ENCODE measurements at regions not wholly inside any gene's neighbourhood (a gene's known extent, or its start where the extent isn't known, plus 50 kb on each side); places are given as distances from the start of the nearest gene placed in this dataset.

DNA sequence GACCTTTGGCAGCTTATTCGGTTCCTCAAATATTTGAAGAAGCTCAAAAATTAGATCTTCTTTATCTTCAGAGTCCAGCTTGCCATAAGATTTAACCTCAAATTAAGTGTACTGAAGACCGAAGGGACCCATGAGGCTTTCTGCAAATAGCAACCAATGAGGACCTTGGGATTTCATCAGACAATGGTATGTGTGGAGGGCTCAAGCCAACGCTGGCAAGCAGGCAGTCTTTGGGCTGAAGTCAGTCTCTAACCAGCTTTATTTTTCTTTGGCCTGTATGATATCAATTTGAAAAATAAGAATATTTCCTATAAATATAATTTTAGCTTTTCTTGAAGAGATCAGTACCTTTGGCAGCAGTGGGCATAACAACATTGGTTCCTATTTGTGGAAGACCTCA, 692.7 kb downstream of the MCTP2 start:
- in situ Hi-C loops (cut with HindIII; ENCODE audit: low pct_unique_long_range_greater_than_20kb, low sequenced_read_pairs): no loop called here
- no peak for DNase-seq (ENCODE audit: low read depth)

DNA sequence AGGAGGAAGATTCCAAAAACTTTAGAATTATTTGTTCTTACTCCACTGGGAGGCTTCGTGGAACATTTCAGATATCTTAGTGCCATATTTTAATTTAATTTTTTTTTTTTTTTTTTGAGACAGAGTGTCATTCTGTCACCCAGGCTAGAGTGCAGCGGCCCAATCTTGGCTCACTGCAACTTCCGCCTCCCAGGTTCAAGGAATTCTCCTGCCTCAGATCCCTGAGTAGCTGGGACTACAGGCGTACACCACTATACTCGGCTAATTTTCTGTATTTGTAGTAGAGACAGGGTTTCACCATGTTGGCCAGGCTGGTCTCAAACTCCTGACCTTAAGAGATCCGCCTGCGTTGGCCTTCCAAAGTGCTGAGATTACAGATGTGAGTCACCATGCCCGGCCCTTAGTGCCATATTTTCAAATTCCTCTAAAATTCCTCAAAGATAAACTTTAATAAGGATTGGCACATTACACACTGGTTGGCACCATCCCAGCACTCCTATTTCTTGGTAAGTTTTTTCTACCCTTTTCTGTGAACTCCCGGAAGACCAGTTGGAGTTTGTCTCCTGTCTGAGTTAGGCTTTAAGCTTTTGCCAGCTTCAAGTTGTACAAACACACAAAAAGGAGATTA, 693.7 kb downstream of the MCTP2 start:
- DNase-seq (ENCODE audit: low read depth): no peak
- in situ Hi-C loops (cut with HindIII; ENCODE audit: low pct_unique_long_range_greater_than_20kb, low sequenced_read_pairs): no loop called here

DNA sequence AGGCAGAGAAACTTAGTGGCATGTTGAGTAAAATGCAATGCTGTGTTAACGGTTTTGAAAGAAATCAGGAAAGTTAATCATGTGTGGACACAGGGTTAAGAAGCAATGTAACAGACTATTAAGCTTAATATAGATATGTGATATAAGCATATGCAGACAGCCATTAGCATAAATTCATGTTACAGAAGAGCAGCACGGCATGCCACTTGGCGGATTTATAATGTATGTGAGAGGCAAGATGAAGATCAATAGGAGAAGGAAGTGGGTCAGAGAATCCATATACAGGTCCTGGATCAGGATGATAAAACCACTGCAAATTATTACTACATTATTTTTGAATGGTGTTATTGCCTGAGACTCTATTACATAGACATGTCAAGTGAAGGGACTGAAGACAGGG, 694.3 kb downstream of the MCTP2 start:
- in situ Hi-C loops (cut with HindIII; ENCODE audit: low pct_unique_long_range_greater_than_20kb, low sequenced_read_pairs): no loop called here

DNA sequence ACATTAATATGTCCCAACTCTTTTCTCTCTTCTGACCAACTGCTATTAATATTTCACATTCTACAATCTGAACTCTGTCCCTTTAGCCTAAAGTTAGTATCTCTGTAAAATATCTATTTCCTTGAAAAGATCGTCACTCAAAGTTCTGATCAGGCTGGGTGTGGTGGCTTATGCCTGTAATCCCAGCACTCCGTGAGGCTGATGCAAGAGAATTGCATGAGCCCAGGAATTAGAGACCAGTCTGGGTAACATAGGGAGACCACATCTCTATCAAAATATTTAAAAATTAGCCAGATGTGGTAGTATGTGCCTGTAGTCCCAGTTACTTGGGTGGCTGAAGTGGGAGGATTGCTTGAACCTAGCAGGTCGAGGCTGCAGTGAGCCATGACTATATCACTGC, 695.6 kb downstream of the MCTP2 start:
- in situ Hi-C loops (cut with HindIII; ENCODE audit: low pct_unique_long_range_greater_than_20kb, low sequenced_read_pairs): no loop called here

More for the DNA sequence above, 694.3 kb downstream of the MCTP2 start:
- no peak for DNase-seq (ENCODE audit: low read depth)

DNA sequence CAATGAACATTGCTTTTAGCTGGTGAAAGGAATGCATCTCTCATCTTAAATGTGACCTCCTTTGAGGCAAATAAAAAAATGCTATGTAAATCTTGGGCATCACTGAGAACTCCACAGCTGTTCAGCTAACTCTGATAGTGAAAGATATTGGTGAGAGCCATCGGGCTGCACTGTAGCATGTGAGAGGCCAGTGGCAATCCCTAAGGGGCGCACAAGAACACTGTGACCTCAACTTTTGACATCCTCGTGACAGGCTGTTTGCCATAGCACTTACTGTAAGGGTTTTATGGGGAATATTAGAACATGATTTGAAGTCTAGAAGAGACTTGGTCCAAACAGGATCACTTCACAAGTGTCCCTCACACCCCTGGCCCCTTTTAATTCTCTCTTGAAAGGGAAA, 697.9 kb downstream of the MCTP2 start:
- in situ Hi-C loops (cut with HindIII; ENCODE audit: low pct_unique_long_range_greater_than_20kb, low sequenced_read_pairs): no loop called here
- DNase-seq (ENCODE audit: low read depth): no peak

More for the DNA sequence above, 695.6 kb downstream of the MCTP2 start:
- no peak for DNase-seq (ENCODE audit: low read depth)

DNA sequence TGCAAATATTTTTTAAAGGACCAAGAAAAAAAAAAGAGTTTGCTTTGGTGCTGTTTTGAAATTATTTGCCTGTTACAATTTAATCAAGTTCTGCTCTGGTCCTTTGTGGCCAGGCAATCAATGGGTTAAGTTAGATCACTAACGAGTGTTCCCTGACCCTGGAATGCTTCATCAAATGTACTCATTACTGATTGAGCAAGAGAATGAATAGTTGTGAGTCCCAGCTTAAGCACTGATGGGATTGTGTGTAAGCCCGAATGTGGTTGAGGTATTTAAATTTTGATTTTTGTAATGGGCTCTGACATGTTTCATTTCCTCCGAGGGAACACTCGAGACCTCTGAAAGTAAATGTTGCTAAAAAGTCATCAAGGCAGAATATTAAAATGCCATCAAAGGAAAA, 699.1 kb downstream of the MCTP2 start:
- DNase-seq (ENCODE audit: low read depth): no peak
- in situ Hi-C loops (cut with HindIII; ENCODE audit: low pct_unique_long_range_greater_than_20kb, low sequenced_read_pairs): no loop called here

DNA sequence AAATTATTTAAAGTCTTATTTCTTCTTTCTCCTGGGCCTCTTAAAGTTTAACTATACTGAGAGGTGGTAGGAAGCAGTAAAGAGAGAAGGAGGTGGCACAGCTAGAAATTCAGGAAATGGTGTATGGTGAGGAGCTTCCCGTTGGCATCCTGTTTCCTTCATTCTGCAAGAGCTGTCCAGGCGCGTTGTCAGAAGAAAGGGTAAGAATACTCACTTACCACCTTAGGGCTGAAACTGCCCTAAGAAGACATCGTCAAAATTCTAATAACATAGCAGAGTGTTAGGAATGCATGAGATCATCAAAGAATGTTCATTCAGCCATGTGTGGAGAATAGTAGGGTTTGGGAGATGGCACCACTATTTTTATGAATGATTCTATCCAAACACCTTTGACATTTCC, 699.6 kb downstream of the MCTP2 start:
- no peak for DNase-seq (ENCODE audit: low read depth)
- in situ Hi-C loops (cut with HindIII; ENCODE audit: low pct_unique_long_range_greater_than_20kb, low sequenced_read_pairs): no loop called here

DNA sequence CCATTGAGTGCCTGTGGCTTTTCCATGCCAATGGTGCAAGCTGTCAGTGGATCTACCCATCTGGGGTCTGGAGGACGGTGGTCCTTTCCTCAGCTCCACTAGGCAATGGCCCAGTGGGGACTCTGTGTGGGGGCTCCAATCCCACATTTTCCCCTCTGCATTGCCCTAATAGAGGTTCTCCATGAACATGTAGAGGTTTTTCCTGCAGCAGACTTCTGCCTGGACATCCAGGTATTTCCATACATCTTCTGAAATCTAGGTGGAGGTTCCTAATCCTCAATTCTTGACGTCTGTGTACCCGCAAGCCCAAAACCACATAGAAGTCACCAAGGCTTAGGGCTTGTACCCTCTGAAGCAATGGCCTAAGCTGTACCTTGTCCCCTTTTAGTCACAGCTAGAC, 703.1 kb downstream of the MCTP2 start:
- in situ Hi-C loops (cut with HindIII; ENCODE audit: low pct_unique_long_range_greater_than_20kb, low sequenced_read_pairs): no loop called here
- DNase-seq (ENCODE audit: low read depth): no peak

DNA sequence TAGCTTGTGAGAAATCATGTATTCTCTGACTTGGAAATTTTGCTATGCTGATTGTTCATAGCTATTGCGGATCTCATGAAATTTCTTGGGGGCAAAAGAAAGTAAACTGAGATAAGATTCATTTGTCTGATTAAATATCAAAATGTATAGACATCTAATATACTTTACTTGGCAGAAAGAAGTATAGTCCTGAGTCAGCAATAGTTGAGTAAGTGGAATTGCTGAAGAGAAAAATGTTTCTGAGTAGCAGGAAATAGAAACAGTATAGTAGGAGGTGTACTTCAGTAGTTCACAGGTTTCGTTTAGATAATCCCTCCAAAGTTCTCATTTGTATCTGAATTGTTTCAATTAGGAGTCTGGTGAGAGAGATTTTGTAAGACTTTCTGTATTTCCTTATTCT, 705.9 kb downstream of the MCTP2 start:
- in situ Hi-C loops (cut with HindIII; ENCODE audit: low pct_unique_long_range_greater_than_20kb, low sequenced_read_pairs): no loop called here
- no peak for DNase-seq (ENCODE audit: low read depth)

DNA sequence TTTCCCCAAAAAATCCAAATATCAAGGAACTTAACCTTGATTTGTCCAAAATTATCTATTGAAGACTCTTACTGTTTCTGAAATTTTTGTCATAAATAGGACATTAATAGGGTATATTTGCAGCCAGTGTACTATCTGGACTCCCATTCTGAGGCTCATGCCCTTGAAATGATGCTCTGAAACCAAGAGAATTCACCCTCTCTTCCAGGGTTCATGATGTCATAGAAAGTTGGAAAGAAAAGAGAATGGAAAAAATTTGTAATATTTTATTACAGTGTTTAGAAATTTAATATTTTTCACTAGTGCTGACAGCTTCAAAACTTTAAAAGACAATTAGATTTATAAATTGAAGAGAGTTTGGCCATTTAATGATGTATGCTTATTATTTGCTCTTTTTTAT, 712.5 kb downstream of the MCTP2 start:
- no peak for DNase-seq (ENCODE audit: low read depth)
- in situ Hi-C loops (cut with HindIII; ENCODE audit: low pct_unique_long_range_greater_than_20kb, low sequenced_read_pairs): no loop called here

DNA sequence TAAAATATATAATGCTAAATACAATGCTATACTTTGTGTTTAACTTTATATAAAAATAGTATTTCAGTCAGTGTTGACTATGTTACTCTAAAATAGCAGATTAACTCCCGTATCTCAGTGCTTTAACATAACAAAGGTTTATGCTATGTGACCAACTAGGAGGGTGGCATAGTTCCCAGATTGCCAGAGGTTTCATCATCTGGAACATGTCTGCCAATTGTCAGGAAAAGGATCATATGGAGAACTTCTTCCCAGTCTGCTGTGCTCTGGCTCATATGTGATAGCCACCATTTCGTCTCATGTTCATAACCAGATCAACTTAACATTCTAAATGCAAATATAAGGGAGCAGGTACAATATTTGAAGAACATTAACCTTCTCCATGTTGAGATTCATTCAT, 720.2 kb downstream of the MCTP2 start:
- no peak for DNase-seq (ENCODE audit: low read depth)
- in situ Hi-C loops (cut with HindIII; ENCODE audit: low pct_unique_long_range_greater_than_20kb, low sequenced_read_pairs): no loop called here

DNA sequence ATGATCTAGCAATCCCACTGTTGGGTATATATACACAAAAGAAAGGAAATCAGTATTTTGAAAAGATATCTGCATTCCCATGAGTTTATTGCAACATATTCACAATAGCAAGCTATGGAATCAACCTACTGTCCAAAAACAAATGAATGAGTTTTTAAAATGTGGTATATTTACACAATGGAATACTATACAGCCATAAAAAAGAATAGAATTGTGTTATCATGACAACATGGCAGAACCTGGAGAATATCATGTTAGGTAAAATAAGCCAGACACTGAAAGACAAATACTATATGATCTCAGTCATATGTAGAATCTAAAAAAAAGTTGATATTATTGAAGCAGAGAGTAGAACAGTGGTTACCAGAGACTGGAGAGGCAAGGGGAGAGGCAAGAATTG, 732.6 kb downstream of the MCTP2 start:
- in situ Hi-C loops (cut with HindIII; ENCODE audit: low pct_unique_long_range_greater_than_20kb, low sequenced_read_pairs): no loop called here
- no peak for DNase-seq (ENCODE audit: low read depth)

DNA sequence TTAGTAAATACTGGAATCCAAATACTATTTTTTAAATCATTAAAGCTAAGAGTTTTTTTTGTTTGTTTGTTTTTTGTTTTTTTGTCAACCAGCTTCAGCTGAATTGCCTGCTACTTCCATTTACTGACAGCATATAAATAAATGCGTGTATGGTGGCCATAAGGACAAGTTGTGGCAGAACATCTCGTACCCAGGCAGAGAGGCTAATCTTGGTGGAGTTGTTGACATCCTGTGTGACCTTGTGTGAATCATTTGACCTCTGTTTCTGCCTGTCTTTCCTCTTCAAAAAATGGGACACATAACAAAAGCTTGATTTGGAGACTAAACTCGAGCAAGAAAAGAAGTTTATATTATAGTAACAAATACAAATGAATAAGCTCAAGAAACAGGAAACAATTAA, 734.2 kb downstream of the MCTP2 start:
- DNase-seq (ENCODE audit: low read depth): no peak
- in situ Hi-C loops (cut with HindIII; ENCODE audit: low pct_unique_long_range_greater_than_20kb, low sequenced_read_pairs): no loop called here

DNA sequence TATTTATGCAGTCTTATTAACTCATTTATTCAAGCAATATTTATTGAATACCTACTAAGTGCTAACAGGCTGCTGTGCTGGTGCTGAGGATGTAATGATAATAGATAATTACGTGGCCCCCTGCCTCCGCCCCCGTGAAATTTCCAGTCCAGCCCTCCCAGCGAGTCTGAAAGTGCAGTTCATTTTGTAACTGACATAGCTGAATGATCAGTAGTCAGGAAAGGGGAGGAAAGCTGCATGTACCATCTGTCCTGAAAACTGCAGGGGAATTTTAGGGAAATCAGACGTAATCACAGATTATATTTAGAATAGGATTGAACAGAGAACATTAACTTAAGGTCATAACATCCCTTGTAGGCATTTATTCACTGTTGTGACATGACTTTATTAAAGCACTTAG, 736.8 kb downstream of the MCTP2 start:
- no peak for DNase-seq (ENCODE audit: low read depth)
- in situ Hi-C loops (cut with HindIII; ENCODE audit: low pct_unique_long_range_greater_than_20kb, low sequenced_read_pairs): no loop called here

DNA sequence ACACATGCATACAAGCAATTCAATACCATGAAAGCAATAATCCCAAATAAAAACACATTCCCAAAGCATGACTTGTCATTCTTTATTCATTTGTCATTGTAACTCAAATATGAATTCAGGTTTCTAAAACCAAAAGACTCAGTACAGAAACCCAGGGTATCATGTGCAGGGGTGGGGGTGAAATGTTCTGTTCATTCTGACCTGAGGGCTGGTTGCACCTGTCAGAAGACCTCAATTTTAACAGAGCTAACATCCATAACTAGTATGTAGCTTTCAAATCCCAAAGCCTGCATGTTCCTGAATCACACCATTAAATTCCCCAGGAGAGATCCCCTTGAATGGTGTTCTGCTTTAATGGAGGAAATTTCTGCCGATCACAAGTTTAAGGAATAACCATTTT, 738.7 kb downstream of the MCTP2 start:
- in situ Hi-C loops (cut with HindIII; ENCODE audit: low pct_unique_long_range_greater_than_20kb, low sequenced_read_pairs): no loop called here
- DNase-seq (ENCODE audit: low read depth): no peak

DNA sequence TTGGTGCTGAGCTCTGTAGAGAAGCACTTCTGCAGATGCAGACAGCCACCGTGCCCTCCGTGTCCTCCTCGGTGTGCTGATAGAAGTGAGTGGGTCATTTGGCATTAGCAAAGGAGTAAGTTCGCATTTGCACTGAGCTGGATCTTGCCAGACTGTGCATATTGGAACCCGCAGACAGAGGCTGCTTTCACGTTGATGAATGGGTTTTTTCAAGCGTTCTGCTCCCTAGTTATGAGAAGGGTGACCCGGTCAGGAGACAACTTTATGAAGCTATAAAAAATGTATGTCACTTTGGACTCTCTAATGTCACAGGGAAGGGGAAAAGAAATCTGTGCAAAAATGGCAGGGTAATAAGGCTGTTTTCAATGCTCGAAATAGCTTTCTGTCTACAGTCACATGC, 739.4 kb downstream of the MCTP2 start:
- no peak for DNase-seq (ENCODE audit: low read depth)
- in situ Hi-C loops (cut with HindIII; ENCODE audit: low pct_unique_long_range_greater_than_20kb, low sequenced_read_pairs): no loop called here

DNA sequence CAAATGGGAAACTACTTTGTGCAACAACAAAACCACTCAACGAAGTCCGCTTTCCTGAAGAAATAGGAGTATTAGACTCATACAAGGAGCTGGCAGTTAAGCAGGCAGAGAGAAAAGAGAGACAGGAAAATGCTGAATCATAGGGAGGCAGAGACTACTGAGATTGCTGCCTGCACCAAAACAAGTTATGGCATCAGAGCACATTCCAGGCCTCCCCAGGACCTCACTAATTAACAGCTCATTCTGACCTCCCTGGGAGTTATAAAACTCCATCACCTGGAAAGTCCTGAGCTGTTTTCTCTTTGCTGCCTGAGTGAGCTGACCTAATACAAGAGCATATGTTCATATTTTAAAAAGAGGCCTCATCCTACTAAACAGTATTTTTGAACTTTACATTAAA, 741.0 kb downstream of the MCTP2 start:
- in situ Hi-C loops (cut with HindIII; ENCODE audit: low pct_unique_long_range_greater_than_20kb, low sequenced_read_pairs): no loop called here
- peak; percentile 58 for DNase-seq (ENCODE audit: low read depth)

DNA sequence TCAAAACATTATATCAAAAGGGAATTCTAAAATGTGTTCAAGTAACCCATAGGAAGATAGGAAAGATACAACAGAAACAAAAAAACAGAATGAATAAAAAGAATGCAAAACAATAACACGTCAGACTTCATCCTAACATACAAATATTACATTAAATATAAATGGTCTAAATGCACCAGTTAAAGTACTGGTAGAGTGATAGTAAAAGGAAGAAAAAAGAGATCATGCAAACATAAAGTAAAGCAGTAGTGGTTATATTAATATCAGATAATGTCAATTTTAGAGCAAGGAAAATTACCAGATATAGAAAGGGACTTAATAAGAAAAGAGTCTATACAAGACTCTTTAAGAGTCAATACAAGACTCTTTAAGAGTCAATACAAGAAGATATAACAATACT, 755.7 kb downstream of the MCTP2 start:
- no peak for DNase-seq (ENCODE audit: low read depth)
- in situ Hi-C loops (cut with HindIII; ENCODE audit: low pct_unique_long_range_greater_than_20kb, low sequenced_read_pairs): no loop called here

DNA sequence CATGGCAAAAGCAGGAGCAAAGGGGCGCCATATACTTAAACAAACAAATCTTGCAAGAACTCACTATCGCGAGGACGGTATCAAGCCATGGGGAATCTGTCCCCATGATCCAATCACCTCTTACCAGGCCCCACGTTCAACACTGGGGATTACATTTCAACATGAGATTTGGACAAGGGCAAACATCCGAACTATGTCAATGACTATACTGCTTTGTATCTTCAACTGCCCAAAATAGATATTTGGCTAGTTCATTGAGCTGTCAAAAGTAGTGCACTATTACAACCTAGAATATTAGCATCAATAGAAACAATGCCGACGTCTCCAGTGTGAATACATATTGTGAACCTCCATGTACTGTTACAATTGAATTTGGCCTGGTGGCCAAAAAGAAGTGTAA, 760.4 kb downstream of the MCTP2 start:
- in situ Hi-C loops (cut with HindIII; ENCODE audit: low pct_unique_long_range_greater_than_20kb, low sequenced_read_pairs): no loop called here
- no peak for DNase-seq (ENCODE audit: low read depth)

DNA sequence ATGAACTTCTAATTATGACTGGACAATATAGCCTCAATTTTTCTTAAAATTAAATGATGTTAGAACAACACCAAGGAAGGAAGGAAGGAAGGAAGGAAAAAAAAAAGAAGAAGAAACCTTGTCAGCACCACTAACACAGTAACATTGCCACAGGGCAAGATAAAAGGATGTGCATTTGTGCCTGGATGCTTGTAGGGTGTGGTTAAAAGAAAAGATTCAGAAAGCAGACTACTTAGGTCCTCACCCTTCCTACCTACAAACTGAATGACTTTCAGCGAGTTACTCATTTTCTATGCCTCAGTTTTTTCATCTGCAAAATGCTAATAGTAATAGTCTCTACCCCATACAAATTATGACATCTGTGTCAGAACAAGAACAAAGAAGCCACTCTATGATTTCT, 778.3 kb downstream of the MCTP2 start:
- no peak for DNase-seq (ENCODE audit: low read depth)
- in situ Hi-C loops (cut with HindIII; ENCODE audit: low pct_unique_long_range_greater_than_20kb, low sequenced_read_pairs): no loop called here

DNA sequence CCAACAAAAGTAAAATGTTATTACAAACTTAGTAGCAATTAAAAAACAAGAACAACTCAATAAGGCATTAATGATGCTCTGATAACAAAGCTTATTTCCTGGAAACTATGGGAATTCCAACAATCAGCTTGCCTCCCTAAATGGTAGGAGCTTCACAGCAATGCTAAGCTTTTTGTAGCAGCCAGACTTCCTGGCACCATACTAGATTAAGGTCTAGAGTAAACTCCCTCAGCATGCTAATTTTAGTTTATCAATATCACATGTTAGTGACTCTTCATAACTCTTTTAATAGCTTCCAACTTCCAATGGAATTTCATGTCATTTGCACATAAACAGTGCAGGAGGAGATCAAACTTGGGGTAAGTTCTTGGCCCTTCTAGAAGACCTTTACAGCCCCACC, 782.0 kb downstream of the MCTP2 start:
- in situ Hi-C loops (cut with HindIII; ENCODE audit: low pct_unique_long_range_greater_than_20kb, low sequenced_read_pairs): no loop called here
- DNase-seq (ENCODE audit: low read depth): no peak

All from Caki2 (cell line).